ENCODE measurements at regions not wholly inside any gene's neighbourhood (a gene's known extent, or its start where the extent isn't known, plus 50 kb on each side); places are given as distances from the start of the nearest gene placed in this dataset.

GRCh38 chr9:87323928-87324327, 173.7 kb upstream of the DAPK1 start:
- TF ChIP-seq CTCF (IDR thresholded peaks at IDR 0.05; ENCODE audit: low read depth, low read length) (no peak), EZH2phosphoT487 (IDR thresholded peaks at IDR 0.05; ENCODE audit: low read depth) (no peak)
